OCI-LY7 (cell line): ENCODE measurements at regions not wholly inside any gene's neighbourhood (a gene's known extent, or its start where the extent isn't known, plus 50 kb on each side); places are given as distances from the start of the nearest gene placed in this dataset.
"Not testable (repeated sequence)": the region's sequence is repeated elsewhere in the genome, so short reads cannot be mapped to it uniquely, and the experiment has no call there.

Source experiments
- CTCF ChIP-seq: fragments of 200-600 bp; sonication (generic); conservative IDR thresholded peaks from 2 replicates; pipeline ENCODE4 v1.5.1; 2014; ENCODE audit warnings: mild to moderate bottlenecking, antibody characterized with exemption, low read length, moderate library complexity, mixed read lengths
- EZH2phosphoT487 ChIP-seq: fragments of 200-600 bp; sonication (generic); IDR thresholded peaks from 2 replicates; pipeline ENCODE4 v1.6.1; 2018; ENCODE audit warnings: low read depth, borderline replicate concordance, mild to moderate bottlenecking, mixed run types, antibody characterized with exemption, low read length, moderate library complexity, mixed read lengths

DNA sequence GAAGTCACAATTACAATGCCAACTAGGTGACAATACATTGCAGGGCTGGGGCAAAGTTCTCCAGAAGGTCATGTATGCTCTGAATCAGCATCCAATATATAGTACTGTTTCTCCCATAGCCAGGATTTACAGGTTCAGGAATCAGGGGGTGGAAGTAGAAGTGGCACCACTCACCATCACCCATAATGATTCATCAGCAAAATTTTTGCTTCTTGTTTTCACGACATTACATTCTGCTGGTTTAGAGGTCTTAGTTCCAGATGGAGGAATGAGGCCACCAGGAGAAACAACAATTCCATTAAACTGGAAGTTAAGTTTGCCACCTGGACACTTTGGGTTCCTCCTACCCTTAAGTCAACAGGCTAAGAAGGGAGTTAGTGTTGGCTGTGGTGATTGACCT, 505.9 kb downstream of the SLC6A15 start:
- not testable (repeated sequence) for TF ChIP-seq CTCF, EZH2phosphoT487
